B cell (primary cell): ENCODE measurements at regions not wholly inside any gene's neighbourhood (a gene's known extent, or its start where the extent isn't known, plus 50 kb on each side); places are given as distances from the start of the nearest gene placed in this dataset.

Experiments
- ATAC-seq: fragments of 200-7000 bp; cut with Tn5 transposase; one replicate; pipeline ENCODE4 v1.10.0; 2021; ENCODE audit warnings: low read depth, mild to moderate bottlenecking, moderate number of reproducible peaks, moderate library complexity
- CTCF ChIA-PET: fragments of 350-600 bp; sonication (Branson Sonifier 250); formaldehyde crosslinking; loops from one replicate; lab custom pipeline; 2021; ENCODE audit warnings: antibody characterized with exemption, inconsistent platforms; lab: Charles Lee
- POLR2A ChIA-PET: fragments of 350-600 bp; sonication (Branson Sonifier 250); formaldehyde crosslinking; loops from one replicate; lab custom pipeline; 2021; ENCODE audit warnings: antibody characterized with exemption; lab: Charles Lee
- DNase-seq: peaks from one replicate; pipeline ENCODE4 v3.0.0; 2013
- H2AFZ ChIP-seq: 2 replicates; pipeline ENCODE4 v1.6.1; 2012; ENCODE audit warnings: mild to moderate bottlenecking, low read depth, low read length; ENCODE audit not compliant: insufficient read depth, poor library complexity, severe bottlenecking
- H3K27ac ChIP-seq, 2 donors: 1 replicate in 1 of 2; 2 replicates in 1 of 2; pipeline ENCODE4 v1.5.1; 2012 to 2013; ENCODE audit warnings: low read length in 2 of 2, mild to moderate bottlenecking in 2 of 2, moderate library complexity in 1 of 2
- H3K27me3 ChIP-seq, 4 experiments: fragments of 200-600 bp in 1 of 4; sonication (generic) in 1 of 4; replicated peaks in 1 of 4; 1 replicate in 2 of 4; 2 replicates in 2 of 4; pipeline versions ENCODE4 v1.6.1 to v1.7.0; 2013 to 2016; ENCODE audit warnings: low read length in 3 of 4, mild to moderate bottlenecking in 2 of 4, mixed read lengths in 1 of 4, moderate library complexity in 1 of 4; ENCODE audit not compliant: insufficient read depth in 4 of 4, control insufficient read depth in 3 of 4; ENCODE audit errors: control extremely low read depth in 1 of 4
- H3K36me3 ChIP-seq, 2 experiments: replicated peaks in 1 of 2; 1 replicate in 1 of 2; 2 replicates in 1 of 2; pipeline versions ENCODE4 v1.6.1 to v1.7.1; 2013; ENCODE audit warnings: low read length in 1 of 2; ENCODE audit not compliant: insufficient read depth in 2 of 2, control insufficient read depth in 1 of 2; ENCODE audit errors: control extremely low read depth in 1 of 2, extremely low read depth in 1 of 2
- H3K4me1 ChIP-seq, 2 donors: fragments of 200-600 bp in 1 of 2; sonication (generic) in 1 of 2; 1 replicate in 1 of 2; 2 replicates in 1 of 2; pipeline versions ENCODE4 v1.5.1 to v1.6.1; 2013 to 2017; ENCODE audit warnings: low read length in 2 of 2; ENCODE audit not compliant: control insufficient read depth in 2 of 2, insufficient read depth in 2 of 2
- H3K4me2 ChIP-seq: replicated peaks from 2 replicates; pipeline ENCODE3; 2012; ENCODE audit warnings: mild to moderate bottlenecking, low read depth, low read length; ENCODE audit not compliant: poor library complexity, severe bottlenecking
- H3K4me3 ChIP-seq, 5 experiments: fragments of 200-600 bp in 1 of 5; sonication (generic) in 1 of 5; 1 replicate in 3 of 5; 2 replicates in 2 of 5; pipeline versions ENCODE4 v1.5.1 to v1.7.0; 2011 to 2016; ENCODE audit warnings: low read length in 4 of 5, mild to moderate bottlenecking in 4 of 5, low read depth in 2 of 5, control low read depth in 1 of 5, moderate library complexity in 1 of 5; ENCODE audit not compliant: insufficient read depth in 1 of 5; ENCODE audit errors: control extremely low read depth in 1 of 5, extremely low read depth in 1 of 5
- H3K79me2 ChIP-seq: fragments of 200-600 bp; sonication (generic); one replicate; pipeline ENCODE4 v1.6.0; 2016; ENCODE audit warnings: low read length; ENCODE audit not compliant: control insufficient read depth, insufficient read depth
- H3K9ac ChIP-seq: fragments of 200-600 bp; sonication (generic); 2 replicates; pipeline ENCODE4 v1.6.1; 2017; ENCODE audit warnings: mild to moderate bottlenecking, low read length, moderate library complexity
- H3K9me3 ChIP-seq, 3 donors: one replicate each; pipeline versions ENCODE4 v1.6.1 to v1.7.1; 2013; ENCODE audit warnings: low read length in 2 of 3; ENCODE audit not compliant: control insufficient read depth in 2 of 3, insufficient read depth in 1 of 3; ENCODE audit errors: control extremely low read depth in 1 of 3
- H4K20me1 ChIP-seq: 2 replicates; pipeline ENCODE4 v1.6.0; 2012; ENCODE audit warnings: mild to moderate bottlenecking, low read length; ENCODE audit not compliant: insufficient read depth, control insufficient read depth, poor library complexity, severe bottlenecking
- H3K27ac Mint-ChIP-seq: one replicate; pipeline ENCODE4 v1.8.0; 2021; ENCODE audit warnings: mixed read lengths
- H3K27me3 Mint-ChIP-seq: one replicate; pipeline ENCODE4 v1.8.0; 2021; ENCODE audit warnings: mixed read lengths
- H3K4me1 Mint-ChIP-seq: one replicate; pipeline ENCODE4 v1.8.0; 2021; ENCODE audit warnings: mixed read lengths
- H3K4me3 Mint-ChIP-seq: one replicate; pipeline ENCODE4 v1.8.0; 2021; ENCODE audit warnings: mixed read lengths
- H3K9me3 Mint-ChIP-seq: one replicate; pipeline ENCODE4 v1.8.0; 2022; ENCODE audit warnings: mixed read lengths; ENCODE audit not compliant: insufficient read depth
- EZH2 ChIP-seq: IDR thresholded peaks from 2 replicates; pipeline ENCODE4 v1.6.1; 2012; ENCODE audit warnings: borderline replicate concordance, low read depth, mild to moderate bottlenecking, moderate library complexity, low read length; ENCODE audit not compliant: insufficient read depth, poor library complexity, severe bottlenecking
- WGBS: methylation state at CpG from one replicate; pipeline ENCODE4 v1.1.5; 2013; ENCODE audit warnings: missing lambda C conversion rate; ENCODE audit not compliant: insufficient coverage; 5-methylcytosine and 5-hydroxymethylcytosine counted together
- intact Hi-C: fragments of 100-400 bp; cut with micrococcal nuclease; formaldehyde crosslinking; loops from one replicate; pipeline ENCODE4 v1.10.0; 2022
- TF ChIP-seq, protein P1 (sequence below): fragments of 200-600 bp; IDR thresholded peaks from one replicate; pipeline ENCODE4 v1.8.0; 2022; ENCODE audit warnings: antibody characterized with exemption, mild to moderate bottlenecking

DNA sequence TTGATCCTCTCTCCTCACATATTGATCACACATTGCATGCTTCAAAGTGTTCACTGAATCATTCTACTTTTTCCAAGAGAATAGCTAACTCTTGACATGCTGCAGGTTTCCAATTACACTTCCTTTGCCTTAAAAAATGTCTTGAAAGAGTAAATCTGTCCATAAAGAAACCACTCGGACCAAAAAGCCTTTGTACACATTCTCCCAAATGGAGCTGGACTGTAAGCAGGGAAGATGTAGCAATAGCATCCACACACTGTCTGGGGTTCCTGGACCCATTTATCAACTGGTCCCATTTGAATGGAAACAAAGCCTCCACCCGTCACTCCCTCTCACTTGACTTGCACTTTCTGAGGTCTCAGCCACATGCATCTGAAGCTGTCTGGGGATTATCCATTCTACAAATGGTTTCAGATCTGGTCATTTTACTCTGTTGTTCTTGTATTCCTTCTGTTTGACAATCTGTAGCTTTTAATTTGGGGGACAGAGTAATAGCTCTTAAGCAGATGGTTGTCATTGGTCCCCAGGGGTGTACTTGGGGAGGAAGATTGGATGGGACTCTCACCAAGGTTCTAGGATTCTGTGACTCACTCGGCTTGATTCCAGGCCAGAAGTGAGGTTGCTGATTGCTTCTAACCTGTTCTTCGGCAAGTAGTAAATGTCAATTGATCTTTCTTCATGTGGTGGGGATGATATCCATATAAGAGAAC lies 203.5 kb downstream of the HIBADH start:
- no peak overlapping the region for H3K27ac Mint-ChIP-seq
- H3K27me3 ChIP-seq: peaks cover 0 to 3% (median under 1%) of the 10 kb centered on the region in 4 experiments
- no peaks in the 10 kb centered on the region for H3K9me3 ChIP-seq
- no peak overlapping the region for H2AFZ ChIP-seq
- CTCF ChIA-PET: no interaction called here
- H3K36me3 ChIP-seq: no peaks in the 10 kb centered on the region
- TF ChIP-seq, protein P1, sequence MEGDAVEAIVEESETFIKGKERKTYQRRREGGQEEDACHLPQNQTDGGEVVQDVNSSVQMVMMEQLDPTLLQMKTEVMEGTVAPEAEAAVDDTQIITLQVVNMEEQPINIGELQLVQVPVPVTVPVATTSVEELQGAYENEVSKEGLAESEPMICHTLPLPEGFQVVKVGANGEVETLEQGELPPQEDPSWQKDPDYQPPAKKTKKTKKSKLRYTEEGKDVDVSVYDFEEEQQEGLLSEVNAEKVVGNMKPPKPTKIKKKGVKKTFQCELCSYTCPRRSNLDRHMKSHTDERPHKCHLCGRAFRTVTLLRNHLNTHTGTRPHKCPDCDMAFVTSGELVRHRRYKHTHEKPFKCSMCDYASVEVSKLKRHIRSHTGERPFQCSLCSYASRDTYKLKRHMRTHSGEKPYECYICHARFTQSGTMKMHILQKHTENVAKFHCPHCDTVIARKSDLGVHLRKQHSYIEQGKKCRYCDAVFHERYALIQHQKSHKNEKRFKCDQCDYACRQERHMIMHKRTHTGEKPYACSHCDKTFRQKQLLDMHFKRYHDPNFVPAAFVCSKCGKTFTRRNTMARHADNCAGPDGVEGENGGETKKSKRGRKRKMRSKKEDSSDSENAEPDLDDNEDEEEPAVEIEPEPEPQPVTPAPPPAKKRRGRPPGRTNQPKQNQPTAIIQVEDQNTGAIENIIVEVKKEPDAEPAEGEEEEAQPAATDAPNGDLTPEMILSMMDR: no peak
- no peak for TF ChIP-seq EZH2
- H3K4me1 Mint-ChIP-seq: no peaks in the 10 kb centered on the region
- H3K4me2 ChIP-seq: no peak overlapping the region
- no peak overlapping the region for H3K27ac ChIP-seq
- peaks cover 36% of the 10 kb centered on the region for H3K27me3 Mint-ChIP-seq
- H3K4me3 ChIP-seq: no peak overlapping the region
- no peaks in the 10 kb centered on the region for H3K4me1 ChIP-seq
- H3K79me2 ChIP-seq: no peaks in the 10 kb centered on the region
- H3K9ac ChIP-seq: no peak overlapping the region
- intact Hi-C loops: no loop called here
- H3K9me3 Mint-ChIP-seq: no peaks in the 10 kb centered on the region
- no peaks in the 10 kb centered on the region for H4K20me1 ChIP-seq
- POLR2A ChIA-PET: no interaction called here
- no peak for DNase-seq
- no peak for ATAC-seq
- no peak overlapping the region for H3K4me3 Mint-ChIP-seq
- WGBS: 100% methylated on average over 1 of the region's 4 CpGs

DNA sequence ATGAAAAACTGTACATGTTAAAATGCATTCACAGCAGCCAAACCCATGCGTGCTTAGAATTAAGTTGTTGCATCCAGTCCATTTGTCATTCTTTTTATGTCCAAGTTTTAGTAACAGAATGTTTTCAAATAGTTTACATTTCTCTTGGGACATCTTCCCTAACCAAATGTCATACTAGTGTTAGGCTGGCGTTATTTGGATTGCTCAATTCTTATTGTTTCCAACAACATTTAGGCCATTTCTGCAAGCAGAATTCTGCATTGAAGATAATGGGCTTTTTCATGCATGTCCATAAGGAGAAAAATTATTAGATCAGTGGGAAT lies 203.0 kb downstream of the HIBADH start:
- no peaks in the 10 kb centered on the region for H3K79me2 ChIP-seq
- Mint-ChIP-seq H3K27me3 (peaks cover 34% of the 10 kb centered on the region), H3K27ac (no peak overlapping the region), H3K4me3 (no peak overlapping the region), H3K4me1 (no peaks in the 10 kb centered on the region), H3K9me3 (no peaks in the 10 kb centered on the region)
- no peaks in the 10 kb centered on the region for H4K20me1 ChIP-seq
- H3K27me3 ChIP-seq: peaks cover 0 to 3% (median 1%) of the 10 kb centered on the region in 4 experiments
- ChIA-PET CTCF (no interaction called here), POLR2A (no interaction called here)
- no peaks in the 10 kb centered on the region for H3K4me1 ChIP-seq
- H3K9me3 ChIP-seq: no peaks in the 10 kb centered on the region
- no peak overlapping the region for H3K27ac ChIP-seq
- TF ChIP-seq, protein P1: no peak
- no peak for TF ChIP-seq EZH2
- WGBS: no CpG with 5 or more reads among the region's 2 CpGs
- ATAC-seq (no peak), DNase-seq (no peak)
- H3K36me3 ChIP-seq: no peaks in the 10 kb centered on the region
- H3K4me3 ChIP-seq: no peak overlapping the region
- intact Hi-C loops: no loop called here
- no peak overlapping the region for H3K9ac ChIP-seq
- no peak overlapping the region for H2AFZ ChIP-seq
- no peak overlapping the region for H3K4me2 ChIP-seq
